Adipocyte (in vitro differentiated cells): ENCODE measurements at regions not wholly inside any gene's neighbourhood (a gene's known extent, or its start where the extent isn't known, plus 50 kb on each side); places are given as distances from the start of the nearest gene placed in this dataset.

Experiments used
- DNase-seq: peaks from one replicate; pipeline ENCODE4 v3.0.0-alpha.2; 2015; ENCODE audit warnings: low read depth
- H3K27me3 ChIP-seq: replicated peaks from 2 replicates; pipeline ENCODE4 v1.7.0; 2013; ENCODE audit warnings: mild to moderate bottlenecking, low read length, moderate library complexity; ENCODE audit not compliant: control insufficient read depth, insufficient read depth
- H3K36me3 ChIP-seq: 2 replicates; pipeline ENCODE4 v1.7.0; 2013; ENCODE audit warnings: low read length, mild to moderate bottlenecking, moderate library complexity; ENCODE audit not compliant: control insufficient read depth, insufficient read depth, severe bottlenecking
- H3K4me1 ChIP-seq: 2 replicates; pipeline ENCODE4 v1.7.0; 2013; ENCODE audit warnings: mild to moderate bottlenecking, low read length, moderate library complexity; ENCODE audit not compliant: control insufficient read depth, insufficient read depth
- H3K4me3 ChIP-seq: 2 replicates; pipeline ENCODE4 v1.7.0; 2013; ENCODE audit warnings: mild to moderate bottlenecking, low read length, moderate library complexity
- H3K9ac ChIP-seq: 2 replicates; pipeline ENCODE4 v1.7.0; 2013; ENCODE audit warnings: mild to moderate bottlenecking, low read length, moderate library complexity
- H3K9me3 ChIP-seq: 2 replicates; pipeline ENCODE4 v1.7.0; 2013; ENCODE audit warnings: mild to moderate bottlenecking, low read length, moderate library complexity; ENCODE audit not compliant: control insufficient read depth

GRCh38 chr14:99047441-99048031 is 224.5 kb downstream of the BCL11B start:
- H3K9me3 ChIP-seq: peaks cover 19% of the 10 kb centered on the region
- H3K36me3 ChIP-seq: no peaks in the 10 kb centered on the region
- H3K27me3 ChIP-seq: peaks cover 10% of the 10 kb centered on the region
- DNase-seq: no peak
- no peak overlapping the region for H3K9ac ChIP-seq
- no peak overlapping the region for H3K4me3 ChIP-seq
- no peaks in the 10 kb centered on the region for H3K4me1 ChIP-seq

GRCh38 chr14:99050309-99050708 is 221.7 kb downstream of the BCL11B start:
- H3K27me3 ChIP-seq: peaks cover 6% of the 10 kb centered on the region
- no peaks in the 10 kb centered on the region for H3K36me3 ChIP-seq
- no peaks in the 10 kb centered on the region for H3K4me1 ChIP-seq
- no peak overlapping the region for H3K4me3 ChIP-seq
- no peak for DNase-seq
- H3K9me3 ChIP-seq: peaks cover 26% of the 10 kb centered on the region
- no peak overlapping the region for H3K9ac ChIP-seq

DNA sequence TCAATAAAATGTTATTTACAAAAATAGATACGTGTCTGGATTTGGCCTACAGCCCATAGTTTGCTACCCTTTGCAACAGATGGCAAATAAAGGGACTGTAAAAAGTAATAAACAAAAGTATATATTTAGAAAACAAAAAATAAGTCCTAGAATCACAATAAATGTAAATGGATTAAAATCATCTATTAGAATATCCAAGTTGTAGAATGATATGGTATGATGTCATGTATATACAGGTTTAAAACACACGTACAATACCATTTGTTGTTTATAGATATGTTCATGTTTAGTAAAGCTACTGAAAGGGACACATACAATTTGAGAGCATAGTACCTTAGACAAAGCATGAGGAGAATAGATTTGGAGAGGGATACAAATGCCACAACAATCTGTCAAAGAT is 219.5 kb downstream of the BCL11B start:
- Histone ChIP-seq H3K9ac (no peak overlapping the region), H3K4me3 (no peak overlapping the region), H3K4me1 (no peaks in the 10 kb centered on the region), H3K27me3 (no peaks in the 10 kb centered on the region), H3K36me3 (no peaks in the 10 kb centered on the region), H3K9me3 (peaks cover 25% of the 10 kb centered on the region)
- no peak for DNase-seq

GRCh38 chr14:99055019-99055418 is 217.0 kb downstream of the BCL11B start:
- no peak overlapping the region for H3K9ac ChIP-seq
- no peaks in the 10 kb centered on the region for H3K4me1 ChIP-seq
- H3K9me3 ChIP-seq: peaks cover 25% of the 10 kb centered on the region
- H3K27me3 ChIP-seq: no peaks in the 10 kb centered on the region
- no peak overlapping the region for H3K4me3 ChIP-seq
- no peaks in the 10 kb centered on the region for H3K36me3 ChIP-seq
- peak; percentile 15 for DNase-seq

- no peaks in the 10 kb centered on the region for H3K4me1 ChIP-seq
- peaks cover 24% of the 10 kb centered on the region for H3K9me3 ChIP-seq
Observed at GRCh38 chr14:99055816-99056215, 216.2 kb downstream of the BCL11B start.

DNA sequence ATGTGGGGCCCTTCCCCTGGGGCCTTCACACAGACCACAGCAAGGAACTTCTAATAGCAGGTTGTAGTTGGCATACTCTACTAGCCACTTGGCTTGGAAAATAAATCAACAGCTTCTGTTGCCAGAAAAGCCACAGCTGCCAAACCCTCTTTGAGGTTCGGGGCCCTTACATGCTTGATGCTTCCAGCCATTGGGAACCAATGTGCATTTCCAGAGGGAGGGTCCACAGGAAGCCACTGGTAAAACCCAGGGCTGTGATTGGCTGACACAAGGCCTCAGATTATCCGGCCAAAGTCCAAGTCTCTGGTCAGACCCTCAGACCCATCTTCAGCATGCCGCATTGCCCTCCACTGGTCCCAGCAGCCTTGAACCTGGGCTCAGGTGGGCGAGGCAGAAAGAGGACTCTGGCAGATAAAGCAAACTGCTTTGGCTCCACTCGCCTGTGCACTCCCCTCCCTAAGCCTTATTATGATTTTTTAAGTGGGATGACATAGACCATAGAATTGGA is 214.4 kb downstream of the BCL11B start:
- Histone ChIP-seq H3K4me1 (no peaks in the 10 kb centered on the region), H3K27me3 (peaks cover 4% of the 10 kb centered on the region), H3K9me3 (peaks cover 9% of the 10 kb centered on the region), H3K4me3 (no peak overlapping the region), H3K36me3 (no peaks in the 10 kb centered on the region), H3K9ac (no peak overlapping the region)
- DNase-seq: no peak

More at GRCh38 chr14:99055816-99056215, 216.2 kb downstream of the BCL11B start:
- H3K4me3 ChIP-seq: no peak overlapping the region
- no peak for DNase-seq
- H3K27me3 ChIP-seq: no peaks in the 10 kb centered on the region
- H3K9ac ChIP-seq: no peak overlapping the region
- H3K36me3 ChIP-seq: no peaks in the 10 kb centered on the region

DNA sequence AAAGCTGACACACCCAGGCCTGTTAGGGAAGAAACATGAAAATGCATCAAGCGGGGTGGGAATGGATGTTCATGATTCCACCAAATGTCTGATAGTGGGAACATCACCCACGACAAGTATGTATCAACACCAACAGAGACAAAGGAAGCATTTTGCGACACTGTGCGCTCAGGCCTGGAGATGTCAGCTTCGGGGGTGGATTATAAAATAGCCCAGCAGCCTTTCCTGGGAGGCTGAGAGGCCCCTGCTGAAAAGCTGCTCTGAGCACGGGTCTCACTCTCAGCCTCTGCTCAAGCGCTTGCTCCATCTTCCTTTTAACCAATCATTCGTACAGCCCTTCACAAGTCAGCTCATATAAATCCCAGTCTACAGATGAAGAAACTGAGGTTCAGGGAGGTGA is 213.5 kb downstream of the BCL11B start:
- Histone ChIP-seq H3K36me3 (no peaks in the 10 kb centered on the region), H3K9ac (no peak overlapping the region), H3K4me1 (no peaks in the 10 kb centered on the region)

GRCh38 chr14:99062216-99062615 is 209.8 kb downstream of the BCL11B start:
- peaks cover 7% of the 10 kb centered on the region for H3K4me1 ChIP-seq
- no peak overlapping the region for H3K9ac ChIP-seq
- H3K36me3 ChIP-seq: no peaks in the 10 kb centered on the region
- DNase-seq: no peak
- H3K9me3 ChIP-seq: no peaks in the 10 kb centered on the region
- H3K27me3 ChIP-seq: peaks cover 4% of the 10 kb centered on the region
- no peak overlapping the region for H3K4me3 ChIP-seq

More for the DNA sequence above, 213.5 kb downstream of the BCL11B start:
- no peaks in the 10 kb centered on the region for H3K9me3 ChIP-seq
- peaks cover 4% of the 10 kb centered on the region for H3K27me3 ChIP-seq
- no peak overlapping the region for H3K4me3 ChIP-seq
- no peak for DNase-seq

- DNase-seq: no peak
- H3K9ac ChIP-seq: no peak overlapping the region
- H3K9me3 ChIP-seq: no peaks in the 10 kb centered on the region
- H3K27me3 ChIP-seq: peaks cover 4% of the 10 kb centered on the region
- H3K4me1 ChIP-seq: peaks cover 7% of the 10 kb centered on the region
- no peaks in the 10 kb centered on the region for H3K36me3 ChIP-seq
- H3K4me3 ChIP-seq: no peak overlapping the region
Observed at GRCh38 chr14:99062772-99063418, 209.1 kb downstream of the BCL11B start.

DNA sequence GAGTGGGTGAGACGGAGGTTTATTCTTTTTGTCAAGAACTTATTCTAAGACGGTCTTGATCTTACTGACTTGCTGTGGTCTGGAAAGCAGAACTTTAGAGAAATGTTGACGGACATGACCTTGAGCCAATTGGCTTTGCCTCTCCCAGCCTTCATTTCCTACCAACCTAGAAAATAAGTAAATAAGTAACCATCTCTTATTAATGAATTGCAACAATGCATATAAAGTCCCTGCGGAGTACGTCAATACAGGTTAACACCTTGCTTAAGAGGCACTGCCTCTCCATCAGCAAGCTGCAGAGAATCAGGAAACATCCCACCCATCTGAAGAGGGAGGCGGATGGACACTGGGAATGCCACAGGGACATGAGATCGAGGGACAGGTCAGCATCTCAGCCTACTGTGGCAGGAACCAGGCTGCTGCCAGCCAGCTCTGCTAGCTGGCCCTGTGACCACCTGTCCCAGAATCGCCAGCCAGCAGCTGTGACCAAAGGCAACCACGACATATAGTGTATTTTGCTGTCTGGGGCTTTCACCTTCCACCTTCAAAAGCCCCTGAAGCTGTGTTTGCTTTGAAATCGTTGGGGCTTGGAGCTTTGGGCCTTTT is 208.3 kb downstream of the BCL11B start:
- peaks cover 4% of the 10 kb centered on the region for H3K27me3 ChIP-seq
- peaks cover 7% of the 10 kb centered on the region for H3K4me1 ChIP-seq
- H3K4me3 ChIP-seq: no peak overlapping the region
- no peaks in the 10 kb centered on the region for H3K9me3 ChIP-seq
- no peaks in the 10 kb centered on the region for H3K36me3 ChIP-seq
- DNase-seq: no peak
- H3K9ac ChIP-seq: no peak overlapping the region

GRCh38 chr14:99064262-99064954 is 207.6 kb downstream of the BCL11B start:
- DNase-seq: peak; percentile 3
- no peak overlapping the region for H3K9ac ChIP-seq
- H3K9me3 ChIP-seq: no peaks in the 10 kb centered on the region
- H3K4me1 ChIP-seq: peaks cover 7% of the 10 kb centered on the region
- peaks cover 4% of the 10 kb centered on the region for H3K27me3 ChIP-seq
- H3K4me3 ChIP-seq: peak overlapping the region; percentile 27
- no peaks in the 10 kb centered on the region for H3K36me3 ChIP-seq
